SH-SY5Y (cell line): ENCODE measurements at regions not wholly inside any gene's neighbourhood (a gene's known extent, or its start where the extent isn't known, plus 50 kb on each side); places are given as distances from the start of the nearest gene placed in this dataset.

Experiments
- GATA2 ChIP-seq: IDR thresholded peaks from 2 replicates; pipeline ENCODE4 v1.6.1; 2011; ENCODE audit warnings: mild to moderate bottlenecking, low read depth, low read length
- GATA3 ChIP-seq: IDR thresholded peaks from 2 replicates; pipeline ENCODE4 v1.6.1; 2011; ENCODE audit warnings: low read depth, mild to moderate bottlenecking, low read length, moderate library complexity

DNA sequence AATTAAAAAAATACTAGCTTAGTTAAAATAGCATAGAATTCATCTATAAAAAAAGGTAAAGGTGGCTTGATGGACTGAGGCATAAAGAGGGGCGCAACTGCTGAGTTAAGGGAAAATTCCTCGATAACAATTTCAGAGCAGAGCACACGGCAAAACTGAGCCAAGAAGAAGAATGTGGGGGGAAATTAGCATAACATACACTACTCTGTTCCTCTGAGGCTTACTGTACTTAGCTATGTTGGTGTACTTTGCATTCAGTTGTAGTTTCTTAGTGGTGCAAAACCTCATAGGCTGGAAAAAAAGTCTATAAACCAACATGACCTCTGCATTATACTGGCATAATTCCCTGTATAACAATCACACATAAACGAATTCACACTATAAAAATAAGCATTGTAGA lies 357.9 kb upstream of the LRRC3B start:
- TF ChIP-seq GATA2 (no peak), GATA3 (no peak)

DNA sequence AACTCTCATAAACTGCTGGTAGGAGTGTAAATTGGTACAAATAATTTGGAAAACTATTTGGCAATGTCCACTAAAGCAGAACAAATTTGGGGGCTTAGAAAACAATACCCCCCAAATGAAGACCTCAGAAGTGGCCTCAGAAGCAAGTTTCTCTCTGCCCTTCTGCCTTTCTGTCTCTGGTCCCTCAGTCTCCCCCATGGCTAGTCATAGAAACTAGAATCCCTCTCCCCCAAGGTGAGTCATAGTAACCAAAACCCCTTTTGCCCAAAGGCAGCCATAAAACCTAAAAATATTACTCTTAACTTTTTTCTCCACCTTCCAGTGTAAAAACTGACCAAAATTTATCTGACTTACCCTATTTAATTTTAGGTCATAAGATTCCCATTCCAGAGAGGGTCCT lies 350.7 kb upstream of the LRRC3B start:
- TF ChIP-seq GATA2 (no peak), GATA3 (no peak)

DNA sequence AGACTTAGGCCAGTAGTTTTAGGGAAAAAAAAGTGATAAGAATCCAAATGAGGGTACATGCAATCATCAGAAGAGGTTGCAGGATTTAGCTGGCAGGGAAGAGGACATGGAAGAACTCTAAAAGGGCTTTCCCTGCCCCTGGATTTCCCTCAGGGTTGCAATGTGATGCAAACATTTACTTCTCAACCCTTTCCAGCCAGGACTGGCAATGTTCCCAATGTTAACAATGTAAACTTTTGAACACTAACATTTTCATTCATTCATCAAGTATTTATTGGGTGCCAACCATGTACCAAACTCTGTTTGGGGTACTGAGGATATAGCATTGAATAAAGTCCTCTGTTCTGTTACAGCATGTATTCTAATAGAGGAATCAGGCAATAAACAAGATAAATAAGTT lies 349.4 kb upstream of the LRRC3B start:
- TF ChIP-seq GATA2 (no peak), GATA3 (no peak)

DNA sequence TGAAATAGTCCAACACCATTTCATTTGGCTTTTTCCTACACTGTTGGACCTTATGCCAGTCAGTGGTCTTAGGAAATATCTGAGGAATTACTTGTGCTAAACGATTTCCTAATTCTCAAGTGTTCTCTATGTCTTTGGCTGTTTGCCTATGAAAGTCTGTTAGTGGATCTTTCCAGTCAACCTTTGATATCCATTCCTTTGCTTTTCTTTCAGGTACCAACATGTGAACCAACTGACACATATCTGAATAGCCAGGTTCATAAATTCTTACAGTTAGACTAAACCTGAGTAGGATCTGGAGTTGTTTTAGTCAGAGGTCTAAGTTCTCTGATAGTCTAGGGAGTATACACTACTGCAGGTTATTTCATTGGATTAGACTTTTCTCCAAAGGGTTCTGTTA lies 343.5 kb upstream of the LRRC3B start:
- TF ChIP-seq GATA2 (no peak), GATA3 (no peak)

DNA sequence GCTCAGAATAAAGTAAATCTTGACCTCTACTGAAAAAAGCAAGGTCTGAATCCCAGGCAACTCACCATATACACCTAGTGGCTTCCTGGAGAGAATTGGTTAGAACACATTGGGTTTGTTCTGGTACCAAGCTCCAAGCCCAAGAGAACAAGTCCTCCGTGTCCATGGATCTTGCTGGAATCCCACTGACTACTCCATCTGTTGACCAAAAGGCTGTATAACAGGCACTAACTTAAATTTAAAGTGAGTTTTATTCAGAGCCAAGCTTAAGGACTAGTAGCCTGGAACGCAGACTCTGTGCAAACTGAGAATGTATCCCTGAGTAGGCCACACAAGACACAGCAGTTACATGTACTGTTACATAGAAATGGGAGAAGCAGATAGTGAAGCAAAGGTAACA lies 342.1 kb upstream of the LRRC3B start:
- TF ChIP-seq GATA2 (no peak), GATA3 (no peak)

DNA sequence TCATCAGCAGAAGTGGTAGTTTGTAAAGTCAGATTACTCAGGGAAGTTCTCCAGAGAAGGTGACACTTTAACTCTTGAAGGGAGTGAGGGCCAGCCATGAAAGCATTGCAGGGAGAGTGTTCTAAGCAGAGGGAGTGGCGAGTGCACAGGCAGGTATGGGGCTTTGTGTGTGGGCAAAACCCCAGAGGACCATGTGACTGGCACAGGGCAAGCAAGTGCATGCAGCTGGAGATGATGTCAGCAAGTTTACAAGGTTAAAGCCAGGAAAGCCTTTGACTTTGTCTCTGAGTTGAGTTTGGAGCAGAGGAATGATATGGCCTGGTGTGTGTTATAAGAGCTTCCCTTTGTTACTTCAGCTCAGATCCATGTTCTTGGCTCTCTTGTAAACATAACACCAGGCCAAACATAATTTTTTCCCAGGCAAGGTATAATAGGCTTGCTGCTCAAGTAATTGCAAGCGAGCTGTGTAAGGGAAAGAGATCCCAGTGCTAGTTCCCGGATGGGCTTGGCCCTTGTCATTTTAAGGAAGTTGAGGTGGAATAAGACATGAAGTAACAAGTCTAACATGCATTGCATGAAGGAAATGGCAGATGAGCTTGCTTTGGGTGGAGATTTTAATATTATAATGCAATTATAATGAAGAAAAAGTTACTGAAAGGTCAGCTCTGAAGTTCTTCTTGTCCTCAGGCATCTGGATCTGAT lies 341.1 kb upstream of the LRRC3B start:
- no peak for TF ChIP-seq GATA3
- no peak for TF ChIP-seq GATA2

DNA sequence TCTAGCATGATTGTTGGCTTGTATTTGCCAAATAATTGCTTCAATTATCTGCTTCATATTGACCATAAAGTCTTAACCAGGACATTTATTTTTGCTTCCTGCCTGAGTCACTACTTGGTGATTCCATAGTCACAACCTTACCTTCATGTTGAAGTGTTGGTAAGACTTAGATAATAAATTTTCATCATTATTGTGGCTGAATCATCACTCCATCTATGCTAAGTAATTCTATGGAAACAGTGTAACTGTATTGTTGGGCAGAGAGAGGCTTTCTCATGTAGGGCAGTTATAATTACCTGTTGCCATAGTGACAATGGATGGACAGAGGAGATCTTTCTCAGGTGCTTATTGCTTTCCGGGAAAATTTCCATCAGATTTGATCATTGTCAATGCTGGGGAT lies 330.7 kb upstream of the LRRC3B start:
- no peak for TF ChIP-seq GATA3
- TF ChIP-seq GATA2: no peak

DNA sequence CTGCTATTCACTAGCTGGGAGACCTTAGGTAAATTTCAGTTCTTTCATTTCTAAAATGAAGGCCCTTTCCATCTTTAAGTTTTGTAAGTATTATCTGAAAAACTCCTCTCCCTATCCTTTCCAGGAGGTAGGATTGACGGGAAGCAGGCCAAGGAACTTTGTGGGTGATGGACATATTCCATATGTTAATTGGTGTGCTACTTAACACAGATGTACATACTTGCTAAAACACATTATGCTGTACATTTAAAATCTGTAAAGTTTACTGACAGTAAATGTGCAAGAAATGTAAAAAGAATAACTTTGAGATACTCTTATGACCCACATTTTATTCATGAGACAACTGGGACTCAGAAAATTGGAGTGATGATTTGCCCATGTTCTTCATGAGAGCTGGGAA lies 329.8 kb upstream of the LRRC3B start:
- TF ChIP-seq GATA2 (no peak), GATA3 (no peak)

DNA sequence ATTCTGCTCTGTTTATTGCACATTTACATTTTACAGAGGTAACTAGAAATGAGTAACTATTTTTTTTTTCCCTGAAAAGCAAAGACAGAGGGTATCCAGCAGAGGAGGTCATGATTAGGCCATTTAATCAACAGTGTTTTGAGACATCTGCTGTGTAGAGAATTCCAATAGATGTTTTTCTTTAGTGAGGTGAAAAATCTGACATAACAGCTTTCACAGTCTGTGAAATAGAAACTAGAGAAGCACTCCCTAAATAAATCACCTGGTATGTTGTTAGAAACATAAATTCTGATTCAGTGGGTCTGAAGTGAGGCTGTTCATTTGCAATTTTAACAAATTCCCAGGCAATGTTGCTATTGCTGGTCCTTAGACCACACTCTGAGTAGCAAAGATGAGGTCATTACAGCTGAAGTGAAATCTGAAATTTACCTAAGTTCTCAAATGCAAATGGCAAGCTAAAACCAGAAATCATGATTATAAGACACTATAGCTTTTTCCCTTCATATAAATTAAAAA lies 329.2 kb upstream of the LRRC3B start:
- TF ChIP-seq GATA3 (no peak), GATA2 (no peak)

DNA sequence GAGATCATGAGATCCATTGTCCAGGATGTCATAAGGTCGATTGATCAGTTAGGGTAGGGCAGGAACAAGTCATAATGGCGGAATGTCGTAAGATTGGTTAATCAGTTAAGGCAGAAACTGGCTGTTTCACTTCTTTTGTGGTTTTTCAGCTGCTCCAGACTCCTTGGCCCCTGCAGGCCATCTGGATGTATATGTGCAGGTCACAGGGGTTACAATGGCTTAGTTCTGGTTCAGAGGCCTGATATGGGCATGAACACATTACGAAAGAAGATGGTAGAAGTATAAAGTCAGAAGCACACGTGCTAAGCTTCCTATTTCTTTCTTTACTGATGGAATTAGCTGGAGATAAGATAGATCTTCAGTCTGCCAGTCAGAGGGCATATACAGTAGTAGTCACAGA lies 315.4 kb upstream of the LRRC3B start:
- TF ChIP-seq GATA3 (no peak), GATA2 (no peak)

DNA sequence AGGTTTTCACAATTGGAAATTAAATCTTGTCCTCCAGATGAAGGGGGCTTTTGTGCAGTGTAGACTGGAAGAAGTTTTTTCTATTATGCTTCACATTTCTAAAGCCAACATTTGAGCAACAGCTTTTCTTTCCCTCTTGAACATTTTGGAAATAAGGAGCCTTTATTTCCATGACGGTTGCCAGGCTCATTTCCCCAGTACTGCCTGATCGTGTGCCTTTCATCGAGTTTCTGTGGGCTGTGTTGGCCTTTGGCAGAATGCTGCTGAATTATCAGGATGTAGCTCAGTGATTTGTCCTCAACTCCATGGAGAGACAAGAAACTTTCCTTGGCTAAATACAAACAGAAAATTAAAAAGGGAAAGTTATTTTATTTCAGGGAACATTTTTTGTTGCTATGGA lies 314.8 kb upstream of the LRRC3B start:
- TF ChIP-seq GATA2: no peak

DNA sequence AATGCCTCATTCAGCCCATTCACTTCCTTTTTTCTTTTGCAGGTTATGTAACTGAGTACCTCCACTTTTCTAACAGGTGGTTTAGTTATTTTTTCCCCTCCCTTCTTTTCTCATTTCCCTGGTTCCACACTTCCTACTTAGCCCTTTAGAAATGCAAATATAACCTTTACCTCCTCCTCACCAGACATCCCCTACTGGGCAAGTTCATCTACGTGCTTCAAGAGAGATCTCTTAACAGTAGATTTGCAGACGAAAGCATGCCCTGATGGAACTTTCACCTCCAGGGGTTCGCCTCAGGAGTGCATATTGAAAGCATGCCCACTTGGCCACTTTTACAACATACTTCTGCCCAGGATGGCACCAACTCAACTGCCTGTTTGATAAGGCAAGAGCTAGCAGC lies 314.1 kb upstream of the LRRC3B start:
- no peak for TF ChIP-seq GATA2

DNA sequence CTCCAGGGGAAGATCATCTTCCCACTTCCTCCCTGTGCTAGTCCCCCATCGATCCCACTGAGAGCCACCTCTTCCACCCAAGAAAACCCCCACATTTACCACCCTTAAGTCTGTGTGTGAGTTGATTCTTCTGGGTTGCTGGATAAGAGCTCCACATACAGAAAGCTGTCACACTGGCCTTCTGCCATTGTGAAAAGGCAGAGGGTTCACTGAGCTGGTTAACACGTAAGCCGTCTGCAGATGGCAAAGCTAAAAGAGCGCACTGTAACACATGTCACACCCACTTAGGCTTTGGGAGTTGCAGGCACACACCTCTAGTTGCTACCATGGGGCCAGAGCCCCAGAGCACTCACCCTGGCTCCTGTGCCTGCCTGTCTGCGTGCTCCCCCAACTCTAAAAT lies 309.8 kb upstream of the LRRC3B start:
- TF ChIP-seq GATA3: no peak
- no peak for TF ChIP-seq GATA2

DNA sequence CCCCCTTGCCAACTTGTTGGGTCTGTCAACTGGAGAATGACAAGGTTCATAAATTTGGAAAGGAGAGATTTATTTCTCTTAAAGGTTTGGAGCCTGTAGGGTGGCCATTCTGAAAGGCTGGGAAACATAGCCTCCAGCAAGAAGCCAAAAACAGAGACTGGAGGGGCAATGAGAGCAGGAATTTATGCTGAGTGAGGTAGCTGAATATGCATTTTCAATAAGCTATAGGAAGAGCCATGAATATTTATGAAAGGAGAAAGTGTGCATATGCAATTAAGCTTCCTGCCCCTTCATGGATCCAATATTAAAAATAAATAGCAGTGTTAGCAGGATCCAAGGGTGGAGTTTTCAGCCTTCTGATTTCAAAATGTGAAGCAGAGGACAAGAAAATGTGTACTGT lies 306.1 kb upstream of the LRRC3B start:
- no peak for TF ChIP-seq GATA3
- TF ChIP-seq GATA2: no peak

DNA sequence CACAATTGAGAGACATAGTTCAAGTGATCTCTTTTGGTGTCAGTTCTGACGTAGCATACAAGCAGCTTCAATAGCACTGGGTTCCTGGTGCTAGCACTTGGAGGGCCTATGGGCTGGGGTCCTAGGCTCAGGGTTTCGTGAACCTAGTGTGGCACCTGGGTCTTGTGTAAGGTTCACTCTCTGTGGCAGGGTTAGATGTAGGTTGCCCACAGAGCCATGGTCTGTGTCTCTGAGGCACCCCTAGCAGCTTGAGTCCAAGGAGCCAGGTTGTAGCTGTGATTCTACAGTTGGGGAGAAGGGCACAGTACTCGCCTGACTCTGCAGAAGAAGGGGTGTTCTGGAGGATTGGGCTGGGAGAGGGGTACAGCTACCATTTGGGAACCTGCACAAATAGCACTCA lies 282.6 kb upstream of the LRRC3B start:
- no peak for TF ChIP-seq GATA3
- TF ChIP-seq GATA2: no peak

DNA sequence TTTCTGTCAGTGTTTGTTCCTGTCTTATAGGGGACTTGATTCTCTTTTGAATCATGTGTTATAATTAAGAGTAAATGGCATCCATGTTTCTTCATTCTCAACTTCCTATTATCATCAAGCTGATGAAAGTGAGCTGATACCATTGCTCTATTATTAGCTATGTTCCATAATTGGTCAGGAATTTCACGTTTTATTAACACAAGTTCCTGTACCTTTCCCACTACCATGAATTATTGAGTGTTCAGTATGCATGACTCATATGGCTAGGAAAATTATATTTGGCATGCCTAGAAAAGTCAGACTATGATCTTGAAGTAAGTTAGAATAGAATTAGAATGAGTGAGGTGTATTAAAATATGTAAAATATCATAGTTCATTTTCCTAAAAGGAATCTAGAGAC lies 278.9 kb upstream of the LRRC3B start:
- TF ChIP-seq GATA2: no peak

DNA sequence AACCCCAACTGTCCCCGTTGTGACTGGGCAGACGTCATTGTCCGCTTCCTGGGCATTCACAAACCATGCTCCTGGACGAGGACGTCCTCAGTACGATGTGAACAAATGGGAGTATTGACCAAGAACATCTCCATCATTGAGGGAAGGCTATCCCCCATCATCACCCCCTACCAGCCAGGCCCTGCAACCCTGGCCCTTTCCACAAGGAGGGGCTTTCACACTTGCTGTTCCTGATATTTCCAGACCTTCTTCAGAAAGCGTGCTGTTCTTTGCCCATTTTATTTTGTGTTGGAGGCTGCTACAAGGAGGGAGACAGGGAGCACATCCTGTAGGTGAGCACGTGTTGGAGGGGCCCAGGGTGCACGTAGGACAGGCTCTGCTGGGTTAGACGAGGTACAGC lies 277.0 kb upstream of the LRRC3B start:
- TF ChIP-seq GATA2 (no peak), GATA3 (no peak)
